GM18868 (cell line): ENCODE measurements at regions not wholly inside any gene's neighbourhood (a gene's known extent, or its start where the extent isn't known, plus 50 kb on each side); places are given as distances from the start of the nearest gene placed in this dataset.
"Not testable (repeated sequence)": the region's sequence is repeated elsewhere in the genome, so short reads cannot be mapped to it uniquely, and the experiment has no call there.

Experiments used
- ATAC-seq: cut with Tn5 transposase; IDR thresholded peaks from one replicate; pipeline ENCODE4 v1.9.1; 2021; ENCODE audit warnings: mild to moderate bottlenecking, moderate library complexity; ENCODE audit not compliant: unreplicated experiment

DNA sequence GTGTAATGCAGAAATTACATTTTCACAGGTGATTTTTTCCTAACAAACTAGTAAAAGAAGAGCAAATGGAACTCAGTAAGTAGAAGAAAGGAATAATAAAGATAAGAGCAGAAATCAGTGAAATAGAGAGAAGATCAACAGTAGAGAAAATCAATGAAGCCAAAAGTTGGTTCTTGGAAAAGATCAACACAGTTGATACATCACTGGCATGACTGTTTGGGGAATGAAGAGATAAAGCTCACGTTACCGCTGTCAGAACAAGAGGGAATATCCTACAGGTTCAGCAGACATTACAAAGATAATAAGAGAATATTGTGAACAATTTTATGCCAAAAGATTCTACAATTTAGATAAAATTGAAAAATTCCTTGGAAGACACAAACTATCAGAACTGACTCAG lies 146.4 kb downstream of the ACTR3B start:
- no peak for ATAC-seq

DNA sequence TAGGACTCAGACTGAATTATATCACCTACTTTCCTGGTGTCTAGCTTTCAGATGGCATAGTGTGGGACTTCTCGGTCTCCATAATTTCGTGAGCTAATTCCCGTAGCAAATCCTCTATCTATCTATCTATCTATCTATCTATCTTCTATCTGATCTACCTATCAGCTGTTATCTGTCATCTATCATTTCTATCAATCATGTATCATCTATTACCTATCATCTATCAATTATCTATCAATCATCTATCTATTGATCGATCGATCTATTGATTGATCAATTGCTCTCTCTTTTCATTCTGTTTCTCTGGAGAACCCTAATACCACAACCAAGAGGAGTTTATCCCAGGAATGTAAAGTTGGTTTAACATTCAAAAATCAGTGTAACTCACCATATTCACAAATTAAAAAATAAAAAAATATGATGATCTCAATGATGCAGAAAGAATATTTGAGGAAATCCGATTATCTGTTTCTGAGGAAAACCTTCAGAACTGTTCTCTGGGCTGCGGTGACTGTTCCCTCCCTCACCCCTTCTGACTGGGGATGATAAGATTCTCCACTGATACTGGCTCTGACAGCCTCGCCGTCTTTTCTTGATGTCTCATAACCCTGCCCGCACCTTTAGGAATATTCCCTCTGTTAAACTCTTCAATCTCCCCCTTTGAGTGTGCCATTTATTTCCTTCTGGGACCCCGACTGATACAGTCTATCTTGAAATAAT lies 147.7 kb downstream of the ACTR3B start:
- no peak for ATAC-seq

- ATAC-seq = no peak
Measured at GRCh38 chr7:152909280-152909679, 149.7 kb downstream of the ACTR3B start.

GRCh38 chr7:152909683-152910544 lies 150.4 kb downstream of the ACTR3B start:
- ATAC-seq = no peak

DNA sequence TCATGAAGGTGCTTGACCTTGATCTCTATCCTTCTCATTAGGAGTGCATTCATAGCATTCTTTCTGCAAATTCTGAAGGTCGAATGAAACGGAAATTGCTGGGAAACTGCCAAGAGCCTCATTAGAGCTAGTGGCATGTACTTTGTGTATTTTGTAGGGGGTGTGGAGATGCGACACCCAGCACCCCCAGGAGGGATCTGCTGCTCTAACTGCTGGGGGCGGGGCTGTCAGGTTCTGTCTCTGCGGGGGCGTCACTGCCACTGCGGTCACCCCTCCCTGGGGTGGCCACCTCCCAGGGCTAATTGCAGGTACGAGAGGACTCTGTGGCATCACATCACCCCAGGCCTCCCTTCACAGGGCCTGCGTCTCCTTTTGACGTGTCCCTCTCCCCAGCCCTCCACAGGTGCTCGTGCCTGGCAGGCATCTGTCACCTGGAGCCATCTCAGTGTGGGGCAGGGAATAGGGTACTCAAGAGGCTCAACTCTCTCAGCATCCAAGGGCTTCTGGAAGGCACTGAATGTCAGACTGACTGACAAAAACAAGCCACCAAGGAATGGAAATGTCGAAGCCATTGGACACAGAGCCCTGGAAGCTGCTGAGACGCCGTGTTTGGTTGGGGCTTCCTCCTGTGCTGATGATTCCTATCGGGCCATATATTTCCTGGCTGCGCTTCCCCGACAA lies 151.1 kb downstream of the ACTR3B start:
- ATAC-seq = no peak

- no peak for ATAC-seq
Measured at GRCh38 chr7:152911226-152911560, 151.6 kb downstream of the ACTR3B start.

- no peak for ATAC-seq
Measured at GRCh38 chr7:152911922-152912321, 152.4 kb downstream of the ACTR3B start.

DNA sequence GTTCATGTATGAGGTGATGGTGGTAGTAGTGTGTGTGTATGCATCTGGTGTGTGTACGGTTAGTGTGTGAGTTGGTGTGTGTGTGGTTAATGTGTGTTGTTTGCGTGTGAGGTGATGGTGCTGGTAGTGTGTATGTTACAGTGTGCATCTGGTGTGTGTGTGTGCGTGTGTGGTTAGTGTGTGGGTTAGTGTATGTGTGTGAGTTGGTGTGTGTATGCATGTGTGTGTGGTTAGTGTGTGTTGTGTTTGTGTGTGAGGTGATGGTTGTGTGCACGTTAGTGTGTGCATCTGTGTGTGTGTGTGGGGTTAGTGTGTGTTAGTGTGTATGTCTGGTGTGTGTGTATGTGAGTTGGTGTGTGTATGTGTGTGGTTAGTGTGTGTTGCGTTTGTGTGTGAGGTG lies 153.0 kb downstream of the ACTR3B start:
- ATAC-seq = no peak

GRCh38 chr7:152913492-152913891 lies 153.9 kb downstream of the ACTR3B start:
- ATAC-seq = no peak

DNA sequence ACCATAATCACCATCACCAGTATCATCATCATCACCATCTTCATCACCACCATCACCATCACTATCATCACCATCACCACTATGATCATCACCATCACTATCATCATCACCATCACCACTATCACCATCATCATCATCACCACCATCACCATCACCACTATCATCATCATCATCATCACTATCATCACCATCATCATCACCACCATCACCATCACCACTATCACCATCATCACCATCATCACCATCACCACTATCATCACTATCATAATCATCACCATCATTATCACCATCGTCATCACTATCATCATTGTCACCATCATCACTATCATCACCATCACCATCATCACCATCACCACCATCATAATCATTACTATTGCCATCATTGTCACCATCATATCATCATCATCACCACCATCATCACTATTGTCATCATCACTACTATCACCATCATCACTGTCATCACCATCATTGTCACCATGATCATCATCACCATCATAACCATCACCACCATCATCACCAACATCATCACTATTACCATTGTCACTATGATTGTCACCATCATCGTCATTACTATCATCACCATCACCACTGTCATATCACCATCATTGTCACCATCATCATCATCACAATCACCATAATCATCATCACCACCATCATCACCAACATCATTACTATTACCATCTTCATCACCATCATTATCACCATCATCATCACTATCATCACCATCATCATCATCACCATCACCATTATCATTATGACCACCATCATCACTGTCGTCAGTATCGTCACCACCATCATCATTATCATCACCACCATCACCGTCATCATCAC lies 154.7 kb downstream of the ACTR3B start:
- no peak for ATAC-seq

DNA sequence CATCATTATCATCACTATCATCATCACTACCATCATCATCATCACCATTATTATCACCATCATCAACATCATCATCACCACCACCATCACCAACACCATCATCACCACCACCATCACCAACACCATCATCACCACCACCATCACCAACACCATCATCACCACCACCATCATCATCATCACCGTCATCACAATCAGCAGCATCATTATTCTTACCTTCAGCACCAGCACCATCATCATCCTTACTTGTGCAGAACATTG lies 155.2 kb downstream of the ACTR3B start:
- not testable (repeated sequence) for ATAC-seq

DNA sequence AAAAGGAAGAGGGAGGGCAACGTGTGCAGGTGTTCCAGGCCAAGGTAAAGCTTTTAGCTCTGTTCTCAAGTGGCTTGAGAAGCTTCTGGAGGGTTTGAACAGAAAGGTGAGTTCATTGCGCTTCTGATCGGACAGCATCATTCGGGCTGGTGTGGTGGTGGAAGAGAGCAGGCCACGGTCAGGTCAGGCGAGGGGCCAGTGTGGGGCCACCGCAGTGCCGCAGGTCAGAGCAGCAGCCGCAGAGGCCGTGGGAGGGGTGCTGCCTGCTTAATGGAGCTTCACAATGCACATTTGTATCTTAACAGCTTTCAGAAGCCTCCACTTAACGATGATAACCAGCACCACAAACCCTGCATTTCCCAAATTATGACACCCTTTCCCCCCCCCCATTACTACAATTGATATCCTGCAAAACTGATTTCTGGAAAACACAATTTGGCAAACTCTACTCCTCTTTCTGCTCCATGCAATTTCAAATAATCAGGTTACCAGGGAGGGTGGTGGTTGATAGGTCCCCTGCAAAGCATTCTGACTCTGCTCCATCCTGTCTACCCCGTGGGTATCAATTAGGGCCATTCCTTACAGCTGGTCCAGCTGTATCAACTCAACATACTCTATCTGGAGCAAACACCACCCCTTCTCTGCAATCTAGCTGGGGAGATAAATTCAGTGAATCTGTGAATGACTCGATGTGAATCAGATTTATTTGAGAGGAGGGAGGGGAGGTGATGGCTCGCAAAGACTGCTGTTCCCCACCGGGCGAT lies 162.9 kb downstream of the ACTR3B start:
- no peak for ATAC-seq

DNA sequence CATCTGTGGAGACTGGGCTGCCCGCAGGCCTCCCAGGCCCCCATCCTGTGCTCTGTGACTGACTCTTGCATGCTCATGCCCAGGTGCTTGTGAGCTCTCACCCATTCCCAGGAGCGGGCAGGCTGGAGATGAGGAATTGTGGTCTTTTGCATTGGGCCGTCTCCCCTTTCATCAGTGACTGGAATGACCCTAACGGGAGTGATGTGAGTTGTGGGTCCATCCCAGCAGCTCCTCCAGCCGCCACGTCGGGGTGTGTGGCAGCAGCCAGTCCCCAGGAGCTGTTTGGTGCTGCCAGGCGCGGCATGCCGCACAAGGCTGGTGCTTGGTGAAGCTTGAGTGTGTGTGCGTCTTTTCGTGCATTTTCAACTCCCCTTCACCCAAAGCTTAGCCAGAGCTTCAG lies 164.2 kb downstream of the ACTR3B start:
- ATAC-seq = no peak

- ATAC-seq = no peak
Measured at GRCh38 chr7:152924238-152924637, 164.7 kb downstream of the ACTR3B start.

- ATAC-seq = no peak
Measured at GRCh38 chr7:152924826-152925411, 165.4 kb downstream of the ACTR3B start.

GRCh38 chr7:152925412-152926147 lies 166.0 kb downstream of the ACTR3B start:
- no peak for ATAC-seq

- ATAC-seq = no peak
Measured at GRCh38 chr7:152931633-152932032, 172.1 kb downstream of the ACTR3B start.

GRCh38 chr7:152937282-152937681 lies 177.7 kb downstream of the ACTR3B start:
- ATAC-seq = no peak

DNA sequence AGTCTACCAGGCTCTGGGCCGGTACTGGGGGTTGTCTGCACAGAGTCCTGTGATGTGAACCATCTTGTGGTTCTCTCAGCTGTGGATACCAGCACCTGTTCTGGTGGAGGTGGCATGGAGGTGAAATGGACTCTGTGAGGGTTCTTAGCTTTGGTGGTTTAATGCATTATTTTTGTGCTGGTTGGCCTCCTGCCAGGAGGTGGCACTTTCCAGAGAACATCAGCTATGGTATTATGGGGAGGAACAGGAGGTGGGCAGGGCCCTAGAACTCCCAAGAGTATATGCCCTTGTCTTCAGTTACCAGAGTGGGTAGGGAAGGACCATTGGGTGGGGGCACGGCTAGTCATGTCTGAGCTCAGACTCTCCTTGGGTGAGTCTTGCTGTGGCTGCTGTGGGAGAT lies 187.1 kb downstream of the ACTR3B start:
- ATAC-seq = not testable (repeated sequence)
